GM20000 (cell line): ENCODE measurements at regions not wholly inside any gene's neighbourhood (a gene's known extent, or its start where the extent isn't known, plus 50 kb on each side); places are given as distances from the start of the nearest gene placed in this dataset.

Experiments used
- DNase-seq: peaks from one replicate; pipeline ENCODE4 v3.0.0; 2012; ENCODE audit warnings: low spot score
- TF ChIP-seq, protein P1 (sequence below): IDR thresholded peaks from 2 replicates; pipeline ENCODE4 v1.5.1; 2012; ENCODE audit warnings: mild to moderate bottlenecking, control low read depth; ENCODE audit errors: extremely low read depth, missing control alignments

DNA sequence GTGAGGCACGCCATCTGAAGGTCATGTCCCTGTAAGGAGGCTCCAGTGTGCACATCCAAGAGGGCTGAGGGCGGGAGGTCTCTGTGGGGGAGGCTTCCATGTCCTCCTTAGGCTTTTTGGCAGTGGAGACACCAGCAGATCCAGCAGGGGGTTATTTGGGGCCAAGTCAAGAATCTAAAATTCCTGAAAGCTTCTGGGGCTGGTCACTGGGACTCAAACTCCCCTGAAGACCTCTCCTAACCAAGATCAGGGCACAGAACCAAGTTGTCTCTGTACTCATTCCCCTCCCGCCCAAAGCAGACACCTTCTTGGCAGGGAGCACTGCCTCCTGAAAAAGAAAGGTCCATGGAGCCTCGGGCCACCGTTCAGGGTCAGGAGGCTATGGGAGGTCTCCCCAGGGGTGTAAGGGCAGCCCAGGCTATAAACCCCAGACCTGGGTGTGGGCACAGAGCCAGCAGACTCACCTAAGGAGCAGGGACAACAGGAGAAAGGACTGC lies 127.4 kb upstream of the ADRA1B start:
- DNase-seq = no peak

DNA sequence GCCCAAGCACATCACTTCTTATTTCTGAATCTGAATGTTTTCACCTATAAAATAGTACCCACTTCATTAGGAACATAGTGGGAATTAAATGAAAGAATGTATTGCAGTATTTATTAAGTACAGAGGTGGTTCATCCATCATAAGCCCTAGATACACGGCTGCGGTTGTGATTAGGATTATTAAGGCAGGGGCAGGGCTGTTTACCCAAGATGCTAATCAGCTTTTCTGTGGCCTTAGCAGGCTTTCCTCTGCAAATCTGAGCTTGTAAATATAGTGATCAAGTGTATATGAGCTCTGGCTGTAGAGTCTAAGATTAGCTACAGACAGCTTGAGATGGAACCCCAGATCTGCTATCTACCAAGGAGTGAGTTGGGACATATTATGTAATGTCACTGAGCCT lies 124.1 kb upstream of the ADRA1B start:
- DNase-seq = no peak
- TF ChIP-seq, protein P1, sequence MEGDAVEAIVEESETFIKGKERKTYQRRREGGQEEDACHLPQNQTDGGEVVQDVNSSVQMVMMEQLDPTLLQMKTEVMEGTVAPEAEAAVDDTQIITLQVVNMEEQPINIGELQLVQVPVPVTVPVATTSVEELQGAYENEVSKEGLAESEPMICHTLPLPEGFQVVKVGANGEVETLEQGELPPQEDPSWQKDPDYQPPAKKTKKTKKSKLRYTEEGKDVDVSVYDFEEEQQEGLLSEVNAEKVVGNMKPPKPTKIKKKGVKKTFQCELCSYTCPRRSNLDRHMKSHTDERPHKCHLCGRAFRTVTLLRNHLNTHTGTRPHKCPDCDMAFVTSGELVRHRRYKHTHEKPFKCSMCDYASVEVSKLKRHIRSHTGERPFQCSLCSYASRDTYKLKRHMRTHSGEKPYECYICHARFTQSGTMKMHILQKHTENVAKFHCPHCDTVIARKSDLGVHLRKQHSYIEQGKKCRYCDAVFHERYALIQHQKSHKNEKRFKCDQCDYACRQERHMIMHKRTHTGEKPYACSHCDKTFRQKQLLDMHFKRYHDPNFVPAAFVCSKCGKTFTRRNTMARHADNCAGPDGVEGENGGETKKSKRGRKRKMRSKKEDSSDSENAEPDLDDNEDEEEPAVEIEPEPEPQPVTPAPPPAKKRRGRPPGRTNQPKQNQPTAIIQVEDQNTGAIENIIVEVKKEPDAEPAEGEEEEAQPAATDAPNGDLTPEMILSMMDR = no peak

More for the DNA sequence above, 127.4 kb upstream of the ADRA1B start:
- TF ChIP-seq, protein P1 = no peak

DNA sequence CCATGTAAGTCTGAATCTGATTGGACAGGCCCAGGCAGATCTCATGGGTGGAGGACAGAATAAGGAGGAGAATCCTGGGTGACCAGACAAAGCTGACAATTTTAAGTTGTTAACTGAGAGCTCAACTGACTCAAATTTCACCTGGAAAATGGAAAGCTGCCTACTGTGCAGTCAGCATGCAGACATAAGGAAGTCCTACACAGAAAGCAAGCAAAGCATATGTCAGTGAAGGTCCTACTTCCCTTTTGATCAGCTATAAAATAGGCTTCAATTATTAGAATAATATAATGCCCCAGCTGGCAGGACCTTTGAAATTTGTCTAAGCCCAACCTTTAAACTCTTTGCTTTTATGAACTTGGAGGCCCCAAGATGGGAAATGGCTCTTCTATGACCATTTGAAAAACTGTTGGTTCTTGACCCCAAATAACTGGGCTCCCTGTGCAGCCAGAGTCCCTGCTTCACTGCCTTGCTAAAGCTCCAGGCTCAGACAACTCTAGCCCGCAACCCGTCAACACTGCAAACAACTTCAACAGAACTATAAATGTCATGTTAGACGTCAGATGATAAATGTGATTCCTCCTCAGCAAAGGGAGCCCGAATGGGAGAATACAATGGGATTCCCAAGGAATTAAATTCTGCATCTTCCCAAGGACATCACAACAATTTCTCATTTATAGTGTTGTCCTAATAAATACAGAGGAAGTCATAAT lies 118.9 kb upstream of the ADRA1B start:
- no peak for DNase-seq

DNA sequence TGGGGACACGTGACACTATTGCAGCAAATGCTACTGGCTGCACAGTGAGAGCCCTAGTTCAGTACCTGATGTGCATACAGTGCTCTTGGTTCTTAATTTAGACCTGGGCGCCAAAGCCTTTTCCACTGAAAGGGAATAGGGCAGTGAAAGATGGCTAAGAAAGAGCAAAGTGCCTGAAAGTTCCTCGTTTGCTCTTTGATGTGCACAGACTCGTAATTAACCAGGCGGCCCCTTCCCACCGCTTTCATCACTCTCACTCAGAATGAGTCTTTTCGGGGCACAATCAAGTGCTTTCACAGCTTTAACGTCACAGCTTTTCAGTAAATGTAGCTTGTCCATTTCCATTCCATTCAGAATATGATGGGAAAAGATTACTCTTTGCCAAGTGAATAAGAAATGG lies 116.6 kb upstream of the ADRA1B start:
- no peak for DNase-seq
- TF ChIP-seq, protein P1 = no peak

More for the DNA sequence above, 118.9 kb upstream of the ADRA1B start:
- TF ChIP-seq, protein P1 = no peak

DNA sequence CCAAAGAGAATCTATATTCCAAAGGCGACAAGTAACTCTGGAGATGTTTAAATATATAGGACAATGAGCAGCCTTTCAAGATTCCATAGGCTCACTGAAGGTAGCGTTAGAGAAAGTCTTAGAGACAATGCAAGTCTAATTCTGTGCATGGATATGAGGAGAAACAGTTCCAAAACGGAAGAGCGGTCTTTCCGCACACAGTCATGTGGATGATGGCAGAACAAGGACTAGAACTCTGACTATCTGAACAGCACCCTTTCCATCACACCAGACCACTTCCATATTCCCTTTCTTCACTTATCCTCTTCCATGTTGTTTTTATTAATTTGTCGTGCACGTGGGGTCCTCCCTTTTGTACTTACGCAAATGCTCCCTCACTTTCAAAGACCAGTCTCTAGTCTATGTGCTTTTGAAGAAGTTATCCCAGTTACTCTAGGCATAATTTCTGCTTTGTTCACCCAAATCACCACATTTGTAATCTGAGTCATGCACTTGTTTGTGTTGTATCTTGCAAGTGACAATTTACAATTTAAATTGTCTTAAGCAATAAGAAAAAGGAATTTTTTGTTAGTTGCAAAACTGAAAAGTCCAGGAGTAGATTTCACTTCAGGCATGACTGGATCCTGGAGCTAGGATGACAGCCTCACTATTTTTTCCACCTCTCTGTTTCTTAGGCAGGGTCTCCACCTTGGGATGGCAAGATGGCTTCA lies 116.0 kb upstream of the ADRA1B start:
- TF ChIP-seq, protein P1 = no peak
- no peak for DNase-seq

DNA sequence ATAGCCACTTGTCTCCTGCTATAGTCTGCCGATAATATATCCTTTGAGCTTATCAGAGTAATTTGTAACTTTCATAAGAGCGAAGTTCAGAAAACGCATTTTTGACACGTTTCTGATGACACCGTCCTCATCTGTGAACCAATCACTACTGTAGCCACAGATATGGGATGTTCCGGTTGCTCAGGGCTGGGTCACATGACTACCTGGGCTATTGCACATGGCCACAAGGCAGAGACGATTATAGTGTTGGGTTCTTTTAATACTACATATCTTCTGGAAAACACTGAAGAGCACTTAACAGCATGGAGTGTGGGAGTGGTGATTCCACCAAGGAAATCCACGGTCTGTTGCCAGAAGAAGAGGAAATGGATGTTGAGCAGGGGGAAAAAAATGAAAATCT lies 115.0 kb upstream of the ADRA1B start:
- TF ChIP-seq, protein P1 = no peak
- no peak for DNase-seq

DNA sequence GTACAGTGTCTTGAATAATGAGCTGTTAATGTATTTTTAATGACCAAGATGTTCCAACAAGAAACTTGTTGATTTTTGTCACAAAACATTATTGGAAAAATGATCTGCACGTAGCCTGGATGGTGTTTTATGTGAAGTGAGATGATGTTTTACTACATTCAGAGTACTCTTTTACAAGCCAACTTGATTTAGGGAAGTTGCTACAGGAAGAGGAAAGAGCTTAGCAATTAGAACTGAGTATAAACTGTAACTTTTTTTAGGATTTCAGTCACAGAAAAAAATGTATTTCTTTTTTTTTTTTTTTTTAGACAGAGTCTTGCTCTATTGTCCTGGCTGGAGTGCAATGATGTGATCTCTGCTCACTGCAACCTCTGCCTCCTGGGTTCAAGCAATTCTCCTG lies 113.6 kb upstream of the ADRA1B start:
- no peak for DNase-seq
- TF ChIP-seq, protein P1 = no peak
